Left lung (tissue), 4 donors: ENCODE measurements at regions not wholly inside any gene's neighbourhood (a gene's known extent, or its start where the extent isn't known, plus 50 kb on each side); places are given as distances from the start of the nearest gene placed in this dataset.
"Not testable (repeated sequence)": the region's sequence is repeated elsewhere in the genome, so short reads cannot be mapped to it uniquely, and the experiment has no call there.

Experiments used
- ATAC-seq: fragments of 200-7000 bp; cut with Tn5 transposase; one replicate; pipeline ENCODE4 v1.9.1; 2020; ENCODE audit warnings: moderate library complexity
- DNase-seq, 4 donors: peaks; one replicate each; pipeline ENCODE4 v3.0.0-alpha.2; 2013 to 2020
- H3K27ac ChIP-seq, 2 donors: fragments of 200-600 bp; sonication (generic) in 1 of 2; one replicate each; pipeline versions ENCODE4 v1.5.0 to v1.8.0; 2020 to 2021
- H3K27me3 ChIP-seq, 2 donors: fragments of 200-600 bp; sonication (generic) in 1 of 2; one replicate each; pipeline versions ENCODE4 v1.5.0 to v1.8.0; 2020 to 2021
- H3K36me3 ChIP-seq, 2 donors: fragments of 200-600 bp; sonication (generic) in 1 of 2; one replicate each; pipeline versions ENCODE4 v1.5.0 to v1.8.0; 2020 to 2021
- H3K4me1 ChIP-seq, 2 donors: fragments of 200-600 bp; one replicate each; pipeline ENCODE4 v1.8.0; 2021
- H3K4me3 ChIP-seq, 2 donors: fragments of 200-600 bp; sonication (generic) in 1 of 2; one replicate each; pipeline versions ENCODE4 v1.5.0 to v1.8.0; 2020 to 2021; ENCODE audit warnings: mild to moderate bottlenecking in 1 of 2
- H3K9me3 ChIP-seq, 2 donors: fragments of 200-600 bp; sonication (generic) in 1 of 2; one replicate each; pipeline versions ENCODE4 v1.5.0 to v1.8.0; 2020 to 2021
- intact Hi-C, 2 donors: fragments of 100-400 bp; cut with DNase I; formaldehyde crosslinking; loops; one replicate each; pipeline versions ENCODE4 v1.11.2 to v1.14.2; 2022
- TF ChIP-seq, protein P1 (sequence below), 2 donors: fragments of 200-600 bp; sonication (generic) in 1 of 2; IDR thresholded peaks; one replicate each; pipeline versions ENCODE4 v1.5.0 to v1.8.0; 2021; ENCODE audit warnings: antibody characterized with exemption in 2 of 2
- donor health status: DM: no; HTN: yes; CAD: no.
- donor health status: DM: no; HTN: no; CAD: no.

GRCh38 chr5:40227931-40228330 lies 451.8 kb upstream of the PTGER4 start:
- DNase-seq (no peak), ATAC-seq (no peak)
- Histone ChIP-seq H3K27me3 (no peaks in the 10 kb centered on the region), H3K36me3 (no peaks in the 10 kb centered on the region), H3K9me3 (no peaks in the 10 kb centered on the region), H3K27ac (no peak overlapping the region), H3K4me1 (no peaks in the 10 kb centered on the region), H3K4me3 (no peak overlapping the region)
- TF ChIP-seq, protein P1, sequence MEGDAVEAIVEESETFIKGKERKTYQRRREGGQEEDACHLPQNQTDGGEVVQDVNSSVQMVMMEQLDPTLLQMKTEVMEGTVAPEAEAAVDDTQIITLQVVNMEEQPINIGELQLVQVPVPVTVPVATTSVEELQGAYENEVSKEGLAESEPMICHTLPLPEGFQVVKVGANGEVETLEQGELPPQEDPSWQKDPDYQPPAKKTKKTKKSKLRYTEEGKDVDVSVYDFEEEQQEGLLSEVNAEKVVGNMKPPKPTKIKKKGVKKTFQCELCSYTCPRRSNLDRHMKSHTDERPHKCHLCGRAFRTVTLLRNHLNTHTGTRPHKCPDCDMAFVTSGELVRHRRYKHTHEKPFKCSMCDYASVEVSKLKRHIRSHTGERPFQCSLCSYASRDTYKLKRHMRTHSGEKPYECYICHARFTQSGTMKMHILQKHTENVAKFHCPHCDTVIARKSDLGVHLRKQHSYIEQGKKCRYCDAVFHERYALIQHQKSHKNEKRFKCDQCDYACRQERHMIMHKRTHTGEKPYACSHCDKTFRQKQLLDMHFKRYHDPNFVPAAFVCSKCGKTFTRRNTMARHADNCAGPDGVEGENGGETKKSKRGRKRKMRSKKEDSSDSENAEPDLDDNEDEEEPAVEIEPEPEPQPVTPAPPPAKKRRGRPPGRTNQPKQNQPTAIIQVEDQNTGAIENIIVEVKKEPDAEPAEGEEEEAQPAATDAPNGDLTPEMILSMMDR (IDR thresholded peaks at IDR 0.05) = no peak
- intact Hi-C loops = no loop called here

DNA sequence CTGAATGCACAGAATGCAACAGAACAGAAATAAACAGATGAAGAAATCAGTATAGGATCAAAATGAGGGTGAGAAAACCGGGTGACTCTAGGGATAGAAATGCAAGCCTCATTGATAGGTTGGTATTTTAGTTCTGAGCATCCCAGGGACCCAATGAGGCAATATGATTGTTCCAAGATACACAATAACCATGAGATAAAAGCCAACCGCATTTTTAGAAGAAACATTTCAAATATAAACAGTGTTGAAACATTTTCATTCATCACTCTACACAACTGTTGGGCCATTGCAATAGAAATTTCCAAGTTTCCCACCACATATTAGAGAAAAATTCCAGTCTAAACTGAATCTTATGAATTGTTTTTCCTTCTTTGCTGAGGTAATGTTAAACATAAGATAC lies 452.3 kb upstream of the PTGER4 start:
- no peaks in the 10 kb centered on the region for H3K36me3 ChIP-seq
- intact Hi-C loops = no loop called here
- no peaks in the 10 kb centered on the region for H3K9me3 ChIP-seq
- ATAC-seq (peak; percentile 22), DNase-seq (no peak)
- H3K27ac ChIP-seq = no peak overlapping the region
- no peak overlapping the region for H3K4me3 ChIP-seq
- no peaks in the 10 kb centered on the region for H3K27me3 ChIP-seq
- TF ChIP-seq, protein P1 (IDR thresholded peaks at IDR 0.05) = no peak
- no peaks in the 10 kb centered on the region for H3K4me1 ChIP-seq

- H3K9me3 ChIP-seq = no peaks in the 10 kb centered on the region
- H3K4me1 ChIP-seq = no peaks in the 10 kb centered on the region
- ATAC-seq (no peak), DNase-seq (no peak)
- intact Hi-C loops = no loop called here
- no peak overlapping the region for H3K27ac ChIP-seq
- no peaks in the 10 kb centered on the region for H3K27me3 ChIP-seq
- no peak overlapping the region for H3K4me3 ChIP-seq
- H3K36me3 ChIP-seq = no peaks in the 10 kb centered on the region
- TF ChIP-seq, protein P1 (IDR thresholded peaks at IDR 0.05) = no peak
Observed at GRCh38 chr5:40226906-40227305, 452.8 kb upstream of the PTGER4 start.

DNA sequence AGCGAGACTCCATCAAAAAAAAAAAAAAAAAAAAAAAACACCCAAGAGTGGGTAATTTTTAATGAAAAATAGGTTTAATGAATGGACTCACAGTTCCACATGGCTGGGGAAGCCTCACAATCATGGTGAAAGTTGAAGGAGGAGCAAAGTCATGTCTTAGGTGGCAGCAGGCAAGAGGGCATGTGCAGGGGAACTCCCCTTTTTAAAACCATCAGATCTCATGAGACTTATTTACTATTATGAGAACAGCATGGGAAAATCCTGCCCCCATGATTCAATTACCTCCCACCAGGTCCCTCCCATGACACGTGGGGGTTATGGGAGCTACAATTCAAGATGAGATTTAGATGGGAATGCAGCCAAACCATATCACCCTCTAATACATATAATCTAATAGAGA lies 454.6 kb upstream of the PTGER4 start:
- H3K27me3 ChIP-seq, DNase-seq, H3K4me1 ChIP-seq, intact Hi-C loops, H3K9me3 ChIP-seq, H3K27ac ChIP-seq, ATAC-seq, H3K36me3 ChIP-seq, H3K4me3 ChIP-seq: not testable (repeated sequence)

DNA sequence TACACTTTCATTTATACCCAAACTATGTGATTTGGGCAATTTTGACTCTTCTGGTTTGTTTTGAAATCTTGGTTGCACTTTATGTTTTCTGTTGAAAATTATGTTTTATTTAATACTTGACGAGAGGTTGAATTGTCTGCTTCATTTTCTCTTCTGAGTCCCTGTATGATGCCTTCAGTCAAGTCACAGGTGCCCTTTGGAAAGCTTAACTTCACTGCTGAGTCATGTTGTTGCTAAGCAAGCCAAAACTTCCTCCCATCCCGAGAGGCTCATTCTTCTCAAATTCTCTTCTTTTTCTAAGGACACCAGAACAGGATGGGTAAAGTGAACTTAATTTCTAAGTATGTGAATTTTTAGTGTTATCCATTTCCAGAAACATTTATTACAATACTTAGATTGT lies 455.3 kb upstream of the PTGER4 start:
- intact Hi-C loops = no loop called here
- H3K27me3 ChIP-seq = no peaks in the 10 kb centered on the region
- TF ChIP-seq, protein P1 (IDR thresholded peaks at IDR 0.05) = no peak
- H3K4me3 ChIP-seq = no peak overlapping the region
- H3K36me3 ChIP-seq = no peaks in the 10 kb centered on the region
- H3K27ac ChIP-seq = no peak overlapping the region
- no peaks in the 10 kb centered on the region for H3K4me1 ChIP-seq
- DNase-seq (no peak), ATAC-seq (no peak)
- no peaks in the 10 kb centered on the region for H3K9me3 ChIP-seq

DNA sequence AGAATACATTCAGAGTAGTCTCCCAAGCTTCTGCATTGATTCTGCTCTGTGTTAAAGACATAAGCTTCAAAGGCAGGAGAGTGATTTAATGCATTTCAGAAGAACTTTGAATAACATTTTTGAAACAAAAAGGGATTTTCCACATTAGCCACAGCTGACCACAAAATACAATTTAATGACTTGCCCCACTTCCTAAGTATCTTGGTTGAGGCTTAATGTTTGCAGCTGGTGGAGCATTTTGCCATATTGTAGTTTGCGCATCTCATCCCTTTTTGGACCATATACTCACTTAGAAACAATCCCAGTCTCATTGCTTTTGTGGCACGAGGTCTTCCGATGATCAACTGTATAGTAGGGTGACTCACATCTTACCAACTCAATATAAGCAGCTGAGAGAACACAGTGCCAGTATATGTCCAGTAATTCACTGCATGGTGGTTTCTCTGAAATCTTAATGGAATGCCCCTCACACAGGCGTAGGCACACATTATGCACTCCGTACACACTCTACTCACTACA lies 455.8 kb upstream of the PTGER4 start:
- DNase-seq (no peak), ATAC-seq (no peak)
- no peak overlapping the region for H3K27ac ChIP-seq
- H3K36me3 ChIP-seq = no peaks in the 10 kb centered on the region
- H3K4me1 ChIP-seq = no peaks in the 10 kb centered on the region
- intact Hi-C loops = no loop called here
- H3K4me3 ChIP-seq = no peak overlapping the region
- H3K27me3 ChIP-seq = no peaks in the 10 kb centered on the region
- TF ChIP-seq, protein P1 (IDR thresholded peaks at IDR 0.05) = no peak
- no peaks in the 10 kb centered on the region for H3K9me3 ChIP-seq
